Stimulated activated CD8-positive, alpha-beta memory T cell treated with anti-CD3 and anti-CD28 coated beads, Interleukin-15, amount 100 ng/mL, for 1 hour (primary cell): ENCODE measurements at regions not wholly inside any gene's neighbourhood (a gene's known extent, or its start where the extent isn't known, plus 50 kb on each side); places are given as distances from the start of the nearest gene placed in this dataset.
A peak's percentile ranks its signal among the peaks of the same experiment; 100 is the strongest.
"Not testable (repeated sequence)": the region's sequence is repeated elsewhere in the genome, so short reads cannot be mapped to it uniquely, and the experiment has no call there.

Experiments used
- DNase-seq: peaks from one replicate; pipeline ENCODE4 v3.0.0-alpha.2; 2020; ENCODE audit warnings: low read depth

DNA sequence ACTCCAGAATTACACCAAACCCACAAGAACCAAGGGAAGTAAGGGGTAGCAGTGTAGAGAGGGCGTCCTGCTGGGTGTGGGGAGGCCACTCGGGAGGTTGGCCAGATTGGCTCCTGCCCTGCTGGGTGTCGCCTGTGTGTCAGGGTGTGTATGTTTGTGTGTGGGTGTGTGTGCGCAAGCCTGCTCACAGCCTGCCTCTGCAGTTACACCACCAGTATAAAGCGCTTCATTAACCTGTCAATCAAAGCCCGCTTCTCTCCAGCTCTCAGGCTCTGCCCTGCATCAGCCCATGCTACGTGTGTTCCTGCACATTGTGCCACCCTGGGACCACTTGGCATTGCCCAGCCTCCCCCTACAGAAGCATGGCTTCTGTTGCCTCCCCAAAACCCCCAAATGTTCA lies 83.3 kb upstream of the PAX2 start:
- DNase-seq = no peak

DNA sequence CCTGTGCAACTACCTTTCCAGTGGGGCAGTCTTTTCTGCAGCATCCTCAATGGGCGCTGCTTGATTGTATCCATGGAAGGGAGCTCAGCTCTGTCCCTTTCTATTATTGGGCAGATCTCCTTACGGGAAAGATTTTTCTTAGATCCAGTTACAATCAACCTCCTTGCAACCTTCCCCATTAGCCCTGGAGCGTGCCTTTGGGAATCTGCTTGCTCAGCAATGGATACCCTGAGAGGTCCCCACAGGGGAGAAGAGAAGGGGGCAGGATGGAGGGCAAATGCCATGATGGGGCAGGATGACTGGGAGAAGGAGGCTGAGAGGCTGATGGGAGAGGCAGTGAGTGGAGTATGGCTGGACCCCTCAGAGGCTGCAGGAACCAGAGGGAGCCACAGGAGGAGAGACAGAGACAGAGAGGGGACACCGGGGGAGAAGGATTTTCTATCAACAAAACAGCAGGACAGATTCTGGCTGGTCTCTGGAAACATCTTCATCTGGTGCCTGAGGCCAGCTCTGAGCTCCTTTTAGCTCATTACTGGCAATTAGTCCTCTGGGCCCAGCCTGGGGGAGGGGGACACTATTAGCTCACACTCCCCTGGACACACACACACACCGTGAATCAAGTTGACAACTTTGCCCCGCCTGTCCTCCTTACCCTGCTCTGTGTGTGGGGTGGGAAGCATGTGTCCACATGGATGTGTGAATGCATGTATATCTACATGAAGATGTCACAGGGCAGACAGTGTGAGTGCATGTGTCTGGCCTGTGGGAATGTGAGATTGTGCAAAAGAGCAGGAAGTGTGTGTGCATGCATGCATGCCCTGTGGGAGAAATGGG lies 80.8 kb upstream of the PAX2 start:
- DNase-seq = no peak

DNA sequence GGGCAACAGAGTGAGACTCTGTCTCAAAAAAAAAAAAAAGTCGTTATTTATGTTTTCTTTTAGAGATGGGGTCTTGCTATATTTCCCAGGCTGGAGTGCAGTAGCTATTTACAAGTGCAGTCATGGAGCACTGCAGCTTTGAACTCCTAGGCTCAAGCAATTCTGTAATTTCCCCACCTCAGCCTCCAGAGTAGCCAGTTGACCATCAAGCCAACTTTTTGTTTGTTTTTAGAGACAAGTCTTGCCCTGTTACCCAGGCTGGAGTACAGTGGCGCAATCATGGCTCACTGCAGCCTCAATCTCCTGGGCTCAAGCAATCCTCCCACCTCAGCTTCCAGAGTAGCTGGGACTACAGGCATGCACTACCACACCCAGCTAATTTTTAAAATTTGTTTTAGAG lies 78.7 kb upstream of the PAX2 start:
- DNase-seq = not testable (repeated sequence)

DNA sequence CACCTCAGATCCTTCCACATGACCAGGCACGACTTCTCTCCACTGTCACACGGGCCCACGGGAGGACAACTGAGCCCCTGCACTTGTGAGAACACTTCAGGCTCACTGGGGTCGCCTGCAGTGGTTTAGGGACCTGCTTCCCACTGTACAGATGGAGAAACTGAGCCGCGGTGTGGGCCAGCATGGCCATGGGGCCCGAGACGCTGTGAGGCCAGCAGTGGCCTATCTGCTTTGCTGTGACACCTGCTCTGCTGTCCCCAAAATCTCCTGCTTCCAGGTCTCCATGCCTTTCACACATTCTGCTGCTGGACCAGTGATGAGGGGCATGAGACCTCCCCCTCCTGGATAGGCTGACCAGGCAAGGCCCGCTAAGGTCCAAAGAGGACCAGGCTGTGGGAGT lies 75.8 kb upstream of the PAX2 start:
- DNase-seq = no peak

DNA sequence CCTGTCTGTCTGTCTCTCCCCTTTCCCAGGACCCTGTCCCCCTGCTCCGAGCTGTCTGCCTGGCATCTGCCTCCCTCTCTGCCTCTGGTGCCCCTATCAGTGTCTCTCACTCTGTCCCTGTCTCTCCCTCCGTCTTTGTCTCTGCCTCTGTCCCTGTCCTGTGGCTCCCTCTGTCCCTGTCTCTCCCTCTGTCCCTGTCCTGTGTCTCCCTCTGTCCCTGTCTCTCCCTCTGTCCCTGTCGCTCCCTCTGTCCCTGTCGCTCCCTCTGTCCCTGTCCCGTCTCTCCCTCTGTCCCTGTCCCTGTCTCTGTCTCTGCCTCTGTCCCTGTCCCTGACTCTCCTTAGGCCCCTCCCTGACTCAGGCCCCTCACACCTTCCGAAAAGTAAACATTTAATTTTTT lies 75.0 kb upstream of the PAX2 start:
- no peak for DNase-seq

DNA sequence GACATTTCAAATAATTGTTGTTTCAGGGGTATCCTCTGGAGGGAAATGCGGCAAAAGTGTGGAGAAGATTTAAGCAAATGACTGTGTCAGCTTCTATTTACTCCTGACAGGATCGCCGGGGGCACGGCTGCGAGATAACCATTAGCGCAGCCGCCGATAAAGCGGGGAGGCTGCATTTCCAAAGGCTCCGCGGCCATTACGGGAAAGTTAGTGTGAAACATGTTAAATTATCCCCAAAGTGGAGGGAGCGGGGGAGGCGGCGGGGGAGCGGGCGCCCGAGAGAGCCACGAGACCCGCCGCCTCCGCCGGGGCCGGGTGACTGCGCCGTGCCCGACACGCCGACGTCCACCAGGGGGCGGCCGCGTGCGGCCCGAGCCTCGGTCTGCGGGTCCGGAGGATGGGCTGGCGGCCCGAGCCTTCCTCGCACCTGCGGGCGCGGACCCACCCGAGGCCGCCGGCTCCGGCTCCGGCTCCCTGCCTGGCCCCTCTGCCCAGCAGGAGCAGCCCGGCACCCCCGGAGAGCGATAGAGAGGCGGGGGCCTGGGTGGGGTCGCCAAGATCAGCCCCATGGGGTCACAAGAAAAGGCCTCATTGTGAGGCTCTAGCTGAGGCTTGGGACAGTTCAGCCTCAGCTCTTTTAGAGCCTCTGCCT lies 74.4 kb upstream of the PAX2 start:
- DNase-seq = peak; percentile 26

DNA sequence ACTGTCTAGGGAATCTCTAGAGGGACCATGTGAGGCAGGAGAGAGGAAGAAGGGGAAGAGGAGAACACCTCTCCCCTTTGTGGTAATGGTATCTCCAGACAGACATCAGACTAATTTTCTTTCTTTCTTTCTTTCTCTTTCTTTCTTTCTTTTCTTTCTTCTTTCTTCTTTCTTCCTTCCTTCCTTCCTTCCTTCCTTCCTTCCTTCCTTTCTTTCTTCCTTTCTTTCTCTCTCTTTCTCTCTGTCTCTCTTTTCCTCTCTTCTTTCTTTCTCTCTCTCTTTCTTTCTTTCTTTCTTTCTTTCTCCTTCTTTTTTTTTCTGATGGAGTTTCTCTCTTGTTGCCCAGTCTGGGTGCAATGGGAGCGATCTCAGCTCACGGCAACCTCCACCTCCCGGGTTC lies 73.2 kb upstream of the PAX2 start:
- DNase-seq = no peak

DNA sequence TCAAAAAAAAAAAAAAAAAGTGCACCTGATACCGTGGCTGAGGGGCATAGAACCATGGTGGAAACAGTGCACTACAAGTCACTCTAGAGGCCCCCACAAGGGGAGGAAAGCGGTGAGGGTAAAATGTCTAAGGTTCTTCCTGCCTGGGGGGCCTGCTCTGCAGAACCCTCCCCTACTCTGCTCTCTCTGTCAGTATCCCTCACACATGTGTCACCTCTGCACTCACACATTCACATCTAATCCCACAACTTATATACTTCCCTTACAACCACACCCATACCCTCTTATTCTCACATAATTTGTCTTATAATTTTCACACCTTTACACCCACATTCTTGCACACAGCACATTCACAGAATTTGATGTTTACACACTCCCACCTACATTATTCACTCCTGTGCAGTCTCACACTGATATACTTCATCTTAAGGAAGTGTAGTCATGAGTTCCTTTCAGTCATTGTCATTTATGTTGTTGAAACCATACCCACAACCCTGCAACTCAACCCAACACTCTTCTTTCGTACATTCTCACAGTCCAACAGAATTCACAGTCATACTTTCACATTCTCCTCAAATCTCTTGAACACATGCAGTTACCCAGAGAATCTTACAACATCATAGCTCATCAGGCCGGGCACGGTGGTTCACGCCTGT lies 68.0 kb upstream of the PAX2 start:
- no peak for DNase-seq

DNA sequence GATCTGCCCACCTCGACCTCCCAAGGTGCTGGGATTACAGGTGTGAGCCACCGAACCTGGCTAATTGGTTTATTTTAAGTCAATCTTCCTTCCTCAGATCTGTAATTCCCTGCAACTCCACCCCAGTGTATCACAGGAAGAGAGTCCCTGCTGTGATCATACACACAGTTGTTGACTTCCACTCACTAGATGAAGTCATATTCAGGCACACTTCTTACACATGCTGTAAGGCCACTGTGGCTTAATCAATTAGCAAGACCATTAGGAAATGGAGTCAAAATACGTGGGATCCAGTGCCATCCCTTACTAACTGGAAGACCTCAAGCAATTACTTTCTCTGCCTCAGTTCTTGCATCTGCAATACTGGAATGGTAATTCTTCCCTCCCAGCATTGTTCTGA lies 66.1 kb upstream of the PAX2 start:
- DNase-seq = no peak

DNA sequence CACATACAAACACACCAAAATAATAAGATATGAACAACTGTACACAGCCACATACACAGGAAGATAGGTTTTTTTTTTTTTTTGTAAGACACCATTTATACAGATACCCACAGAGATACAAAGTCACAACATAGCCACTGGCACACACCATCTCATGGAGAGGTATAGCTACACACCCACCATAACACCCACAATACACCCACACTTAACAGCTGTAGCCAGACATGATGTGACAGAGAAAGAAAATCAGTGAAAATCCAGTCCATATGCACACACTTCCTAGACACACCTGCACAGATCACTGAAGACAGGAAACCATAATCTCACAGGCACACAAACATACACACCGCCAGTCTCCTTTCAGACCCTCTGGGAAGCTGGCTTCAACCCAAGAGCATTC lies 62.4 kb upstream of the PAX2 start:
- no peak for DNase-seq

DNA sequence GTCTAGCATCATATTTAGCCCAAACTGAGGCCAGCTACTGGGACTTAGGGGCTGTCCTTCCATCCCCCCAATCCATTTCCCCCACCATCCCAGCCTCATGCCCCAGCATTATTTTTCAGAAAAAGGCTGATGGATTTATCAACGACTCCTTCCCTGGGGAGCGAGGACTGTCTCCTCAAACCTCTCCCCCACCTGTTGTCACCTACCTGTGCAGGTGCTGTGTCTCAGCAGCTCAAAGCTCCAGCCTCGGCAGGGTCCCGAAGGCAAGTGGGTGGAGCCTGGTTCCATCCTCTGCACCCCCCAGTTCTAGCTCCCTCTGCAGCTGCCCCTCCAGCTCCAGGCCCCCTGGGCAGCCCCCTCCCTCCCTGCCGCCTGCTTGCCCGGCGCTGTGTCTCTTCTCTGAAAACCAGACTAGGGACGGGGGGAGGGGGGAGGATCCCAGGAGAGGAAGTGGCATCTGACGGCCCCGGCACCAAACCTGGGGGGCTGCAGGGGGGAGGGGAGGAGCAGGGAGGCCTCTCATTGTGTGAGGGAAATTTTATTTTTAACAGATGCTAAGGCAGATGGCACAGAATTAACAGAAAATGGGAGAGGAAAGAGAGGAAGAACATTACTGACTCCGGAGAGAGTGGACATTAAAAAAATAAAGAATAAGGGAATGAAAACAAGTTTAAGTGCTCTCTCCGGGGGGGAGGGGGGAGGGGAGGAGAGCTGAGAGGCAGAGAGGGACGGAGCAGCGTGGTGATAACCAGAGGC lies 61.7 kb upstream of the PAX2 start:
- no peak for DNase-seq

DNA sequence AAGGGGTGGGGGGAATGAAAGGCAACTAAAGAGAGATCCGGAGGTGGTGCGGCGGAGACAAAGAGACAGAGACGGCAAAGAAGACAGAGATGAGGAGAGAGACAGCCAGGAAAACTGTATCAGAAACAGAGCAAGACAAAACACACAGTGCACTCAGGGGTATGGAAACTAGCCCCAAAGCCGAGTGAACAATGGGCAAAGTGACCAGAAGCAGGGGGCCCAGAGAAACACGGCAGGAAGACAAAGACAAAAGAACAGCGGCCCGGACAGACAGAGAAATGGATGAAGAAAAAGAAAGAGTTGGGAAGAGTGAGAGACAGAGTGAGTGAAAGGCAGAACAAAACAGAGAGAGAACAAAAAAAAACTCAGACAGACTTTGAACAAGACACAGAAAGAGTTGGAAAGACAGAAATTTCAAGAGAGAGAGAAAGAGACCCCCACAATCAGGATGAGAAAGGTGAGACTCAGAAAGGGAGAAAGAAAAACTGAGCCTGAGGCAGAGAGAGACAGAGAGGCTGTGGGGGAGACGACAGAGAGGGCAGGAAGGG lies 60.6 kb upstream of the PAX2 start:
- DNase-seq = no peak

DNA sequence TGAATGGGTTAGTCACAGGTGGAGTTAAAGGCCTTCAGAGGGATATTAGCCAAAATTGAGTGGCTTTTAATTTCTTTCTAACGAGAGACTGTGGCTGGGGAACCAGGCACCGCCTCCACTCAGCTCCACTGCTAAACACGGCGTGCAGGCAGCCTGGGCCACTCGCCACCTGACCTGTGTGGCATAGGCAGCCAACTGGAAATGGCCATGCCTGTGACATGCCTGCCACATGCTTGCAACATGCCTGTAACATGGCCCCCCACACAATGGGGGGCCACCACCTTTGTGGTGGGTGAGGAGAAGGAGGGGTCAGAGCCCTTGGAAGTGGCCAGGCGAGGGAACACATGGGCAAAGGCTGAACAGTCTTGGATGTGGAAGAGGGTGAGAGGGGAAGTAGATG lies 60.1 kb upstream of the PAX2 start:
- DNase-seq = no peak

DNA sequence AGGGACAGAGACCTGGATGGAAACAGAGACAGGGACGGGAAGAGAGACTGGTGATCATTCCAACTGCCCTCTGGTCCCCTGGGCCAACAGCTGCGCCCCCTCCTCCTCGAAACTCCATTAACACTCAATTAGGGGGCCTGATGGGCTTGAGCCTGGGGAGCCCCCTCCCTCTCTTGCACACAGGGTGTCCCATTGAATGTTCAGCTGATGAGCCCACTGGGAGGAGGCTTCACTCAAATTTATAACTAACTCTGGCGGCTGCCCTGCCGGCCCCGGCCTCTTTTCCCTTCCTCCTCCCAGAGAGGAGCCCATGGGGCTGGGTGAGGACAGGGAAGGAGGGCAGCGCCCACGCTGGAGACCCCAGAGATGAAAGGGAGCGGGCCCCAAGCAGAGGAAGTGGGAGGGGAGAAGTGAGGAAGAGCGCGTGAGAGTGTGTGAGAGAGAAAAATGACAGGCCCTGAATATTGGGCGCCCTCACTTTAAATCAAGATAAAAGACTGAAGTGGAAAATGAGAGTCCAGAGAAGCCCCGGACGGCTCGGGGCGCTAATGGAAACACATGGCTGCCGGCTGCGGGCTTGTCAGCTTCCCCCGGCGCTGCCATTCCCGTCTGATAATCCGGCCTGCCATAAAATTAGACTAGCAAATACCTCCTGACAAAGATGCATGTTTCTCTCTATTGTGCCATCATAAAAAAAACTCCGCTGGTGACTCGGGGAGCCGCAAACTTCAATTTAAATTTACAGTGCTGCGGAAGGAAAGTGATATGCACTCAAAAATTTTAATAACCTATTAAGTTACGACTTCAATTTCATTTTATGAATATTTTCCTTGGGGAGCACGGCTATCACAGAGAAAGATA lies 58.0 kb upstream of the PAX2 start:
- DNase-seq = no peak

DNA sequence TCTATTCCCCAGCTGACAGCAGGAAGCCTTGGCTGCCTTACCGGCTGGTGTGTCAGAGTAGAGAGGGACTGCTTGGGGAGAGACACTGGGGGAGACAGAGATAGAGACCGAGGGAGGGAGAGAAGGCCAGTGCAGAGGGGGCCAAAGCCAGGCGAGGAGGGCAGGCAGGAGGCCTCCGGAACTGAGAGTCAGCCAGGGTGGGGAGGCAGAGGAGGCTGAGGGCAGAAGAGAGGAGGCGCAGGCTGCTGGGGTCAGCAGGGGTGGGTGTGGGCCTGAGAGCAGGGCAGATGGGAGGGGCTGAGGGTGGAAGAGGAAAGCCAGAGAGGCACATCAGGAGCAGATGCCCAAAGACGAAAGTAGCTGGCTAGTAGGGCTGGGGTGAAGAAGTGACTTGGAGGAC lies 57.2 kb upstream of the PAX2 start:
- no peak for DNase-seq

DNA sequence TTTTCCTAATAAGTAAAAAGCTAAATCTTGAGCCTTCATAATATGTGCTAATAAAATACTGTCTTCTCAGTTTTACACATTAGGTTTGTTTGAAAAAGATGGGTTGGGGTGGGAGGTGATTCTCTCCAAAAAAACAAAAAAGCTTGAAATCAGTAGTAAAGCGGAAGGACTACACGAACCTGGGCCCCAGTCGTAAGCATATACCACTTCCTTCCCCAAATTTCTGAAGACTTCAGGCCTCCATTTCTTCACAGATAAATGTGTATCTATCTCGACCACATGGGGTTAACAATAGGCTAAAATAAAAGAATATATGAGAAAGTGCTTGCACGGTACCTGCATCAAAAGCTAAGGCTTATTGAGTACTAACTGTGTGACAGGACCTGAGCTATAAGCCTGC lies 51.6 kb upstream of the PAX2 start:
- no peak for DNase-seq
